ENCODE measurements at regions not wholly inside any gene's neighbourhood (a gene's known extent, or its start where the extent isn't known, plus 50 kb on each side); places are given as distances from the start of the nearest gene placed in this dataset.

GRCh38 chr7:80333040-80333439 is 178.8 kb downstream of the GNAT3 start:
- Histone ChIP-seq H3K27ac (ENCODE audit: low read depth in 1 of 2, low read length in 2 of 2) (no peak overlapping the region), H3K36me3 (ENCODE audit: control insufficient read depth in 4 of 4, insufficient read depth in 3 of 4, low read depth in 1 of 4, low read length in 3 of 4) (no peaks in the 10 kb centered on the region), H3K9me3 (ENCODE audit: control insufficient read depth in 4 of 4, low read length in 3 of 4) (no peaks in the 10 kb centered on the region), H3K4me3 (ENCODE audit: low read depth in 1 of 3, low read length in 3 of 3) (no peak overlapping the region), H3K4me1 (ENCODE audit: control insufficient read depth in 4 of 4, insufficient read depth in 4 of 4, low read length in 3 of 4) (peaks cover 0 to 5% (median 0%) of the 10 kb centered on the region in 4 donors), H3K9ac (ENCODE audit: low read depth in 1 of 2, low read length in 2 of 2) (no peak overlapping the region), H3K27me3 (ENCODE audit: control insufficient read depth in 4 of 4, insufficient read depth in 4 of 4, low read length in 3 of 4) (no peaks in the 10 kb centered on the region)
- 84% methylated on average over 1 of the region's 1 CpG for WGBS
- TF ChIP-seq SP1 (IDR thresholded peaks at IDR 0.05) (no peak), NR2F2 (IDR thresholded peaks at IDR 0.05) (no peak), EGR1 (IDR thresholded peaks at IDR 0.05; ENCODE audit: low read depth in 2 of 2) (no peak), FOXA1 (IDR thresholded peaks at IDR 0.05) (no peak), JUND (IDR thresholded peaks at IDR 0.05) (no peak), TAF1 (conservative IDR thresholded peaks at IDR 0.05) (no peak), ATF3 (IDR thresholded peaks at IDR 0.05) (no peak), RXRA (IDR thresholded peaks at IDR 0.05) (no peak), CTCF (IDR thresholded peaks at IDR 0.05; ENCODE audit: low read depth, low read length, missing input control) (no peak), FOXA2 (IDR thresholded peaks at IDR 0.05) (no peak), RAD21 (IDR thresholded peaks at IDR 0.05) (no peak), YY1 (IDR thresholded peaks at IDR 0.05) (no peak), HNF4G (IDR thresholded peaks at IDR 0.05) (no peak)
- no peak for DNase-seq (ENCODE audit: low spot score)

- H3K9me3 ChIP-seq (ENCODE audit: control insufficient read depth in 4 of 4, low read length in 3 of 4), result no peaks in the 10 kb centered on the region
- no peak overlapping the region for H3K9ac ChIP-seq (ENCODE audit: low read depth in 1 of 2, low read length in 2 of 2)
- no peaks in the 10 kb centered on the region for H3K36me3 ChIP-seq (ENCODE audit: control insufficient read depth in 4 of 4, insufficient read depth in 3 of 4, low read depth in 1 of 4, low read length in 3 of 4)
- DNase-seq (ENCODE audit: low spot score), result no peak
- no peaks in the 10 kb centered on the region for H3K27me3 ChIP-seq (ENCODE audit: control insufficient read depth in 4 of 4, insufficient read depth in 4 of 4, low read length in 3 of 4)
- H3K4me3 ChIP-seq (ENCODE audit: low read depth in 1 of 3, low read length in 3 of 3), result no peak overlapping the region
- peaks cover 0 to 1% (median 0%) of the 10 kb centered on the region in 4 donors for H3K4me1 ChIP-seq (ENCODE audit: control insufficient read depth in 4 of 4, insufficient read depth in 4 of 4, low read length in 3 of 4)
- H3K27ac ChIP-seq (ENCODE audit: low read depth in 1 of 2, low read length in 2 of 2), result no peak overlapping the region
- no peak for TF ChIP-seq ZBTB33 (IDR thresholded peaks at IDR 0.05)
- no peak for TF ChIP-seq GABPA (IDR thresholded peaks at IDR 0.05 in 1 of 2, conservative IDR thresholded peaks at IDR 0.05 in 1 of 2)
- TF ChIP-seq CTCF (IDR thresholded peaks at IDR 0.05; ENCODE audit: low read depth, low read length, missing input control), result no peak
- TF ChIP-seq HNF4G (IDR thresholded peaks at IDR 0.05), result no peak
- no peak for TF ChIP-seq EGR1 (IDR thresholded peaks at IDR 0.05; ENCODE audit: low read depth in 2 of 2)
- TF ChIP-seq FOXA2 (IDR thresholded peaks at IDR 0.05), result no peak
- TF ChIP-seq YY1 (IDR thresholded peaks at IDR 0.05), result no peak
- no peak for TF ChIP-seq SP1 (IDR thresholded peaks at IDR 0.05)
- TF ChIP-seq HNF4A (conservative IDR thresholded peaks at IDR 0.05), result no peak
- no peak for TF ChIP-seq REST (IDR thresholded peaks at IDR 0.05)
- no peak for TF ChIP-seq RXRA (IDR thresholded peaks at IDR 0.05)
Measured at GRCh38 chr7:80330434-80330833, 181.4 kb downstream of the GNAT3 start.

All from liver (tissue), 8 donors.